SH-SY5Y (cell line): ENCODE measurements at regions not wholly inside any gene's neighbourhood (a gene's known extent, or its start where the extent isn't known, plus 50 kb on each side); places are given as distances from the start of the nearest gene placed in this dataset.

Experiments used
- GATA2 ChIP-seq: IDR thresholded peaks from 2 replicates; pipeline ENCODE4 v1.6.1; 2011; ENCODE audit warnings: mild to moderate bottlenecking, low read depth, low read length
- GATA3 ChIP-seq: IDR thresholded peaks from 2 replicates; pipeline ENCODE4 v1.6.1; 2011; ENCODE audit warnings: low read depth, mild to moderate bottlenecking, low read length, moderate library complexity

DNA sequence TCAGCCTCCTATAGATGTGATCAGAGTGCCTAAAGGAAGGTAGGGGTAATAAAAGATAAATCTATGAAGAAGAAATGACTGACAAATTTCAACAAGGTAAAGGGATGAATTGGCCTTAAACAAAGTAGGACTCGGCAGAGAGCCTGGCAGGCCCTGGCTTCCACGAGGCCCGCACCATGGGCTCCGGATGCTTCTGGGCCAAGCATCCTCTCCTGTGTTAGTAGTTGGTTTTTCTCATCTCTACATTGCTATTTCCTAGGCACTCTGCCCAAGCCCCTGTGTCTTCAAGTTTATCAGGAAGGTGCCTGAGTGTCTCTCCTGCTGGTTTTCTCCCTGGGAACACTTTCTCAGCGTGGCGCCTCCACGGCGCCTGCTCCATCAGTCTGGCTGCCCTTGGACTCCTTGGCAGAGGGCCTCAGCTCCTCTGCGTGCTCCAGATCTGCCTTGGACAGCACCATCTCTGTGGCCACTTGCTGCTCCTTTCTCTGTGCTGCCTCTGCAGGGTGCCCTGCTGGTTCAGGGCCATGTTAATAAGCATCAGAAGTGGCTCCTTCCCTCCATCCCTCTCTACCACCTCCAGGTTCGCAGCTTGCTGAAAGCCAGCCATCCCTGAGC, 413.3 kb upstream of the DPP6 start:
- TF ChIP-seq GATA3 (no peak), GATA2 (no peak)

DNA sequence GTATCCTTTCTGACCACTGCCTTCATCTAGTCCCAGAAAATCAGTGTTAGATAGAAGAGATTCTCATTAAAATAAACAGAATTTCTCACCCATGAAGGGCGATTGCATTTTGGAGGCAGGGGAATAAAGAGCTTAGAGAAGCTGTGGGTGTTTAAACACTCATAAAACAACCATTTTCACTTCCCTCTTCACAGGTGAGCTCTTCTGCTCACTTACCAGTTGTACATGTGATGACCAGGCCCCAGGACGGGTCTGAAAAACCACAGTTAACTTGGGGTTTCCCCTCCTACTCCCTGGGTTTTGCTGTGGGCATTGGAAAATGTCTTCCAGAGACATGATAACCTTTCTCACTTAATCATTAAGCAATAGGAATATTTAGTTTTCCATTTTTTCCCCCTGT, 411.6 kb upstream of the DPP6 start:
- TF ChIP-seq GATA3 (no peak), GATA2 (no peak)

- TF ChIP-seq GATA2 (no peak), GATA3 (no peak)
These were observed 411.0 kb upstream of the DPP6 start for GRCh38 chr7:153641199-153641598.

DNA sequence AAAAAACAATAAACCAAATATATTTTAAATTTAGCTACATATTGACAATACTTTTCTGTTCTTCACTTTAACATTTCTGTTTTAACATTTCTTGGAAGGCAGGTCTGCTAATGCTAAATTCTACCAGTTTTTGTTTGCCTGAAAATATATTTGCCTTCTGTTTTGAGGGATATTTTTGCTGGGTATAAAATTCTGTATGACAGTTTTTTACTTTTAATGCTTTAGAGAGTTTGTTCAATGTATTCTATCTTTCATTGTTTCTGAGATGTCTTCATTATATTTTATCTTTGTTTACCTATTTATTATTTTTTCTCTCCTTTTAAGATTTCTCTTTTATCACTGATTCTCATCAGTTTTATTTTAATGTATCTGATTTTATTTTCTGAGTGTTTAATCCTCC, 409.2 kb upstream of the DPP6 start:
- TF ChIP-seq GATA2 (no peak), GATA3 (no peak)

GRCh38 chr7:153657182-153657800, 394.9 kb upstream of the DPP6 start:
- TF ChIP-seq GATA2 (no peak), GATA3 (no peak)

- TF ChIP-seq GATA3: no peak
- no peak for TF ChIP-seq GATA2
These were observed 377.1 kb upstream of the DPP6 start for GRCh38 chr7:153675131-153675530.

GRCh38 chr7:153682628-153683027, 369.6 kb upstream of the DPP6 start:
- no peak for TF ChIP-seq GATA3
- TF ChIP-seq GATA2: no peak

DNA sequence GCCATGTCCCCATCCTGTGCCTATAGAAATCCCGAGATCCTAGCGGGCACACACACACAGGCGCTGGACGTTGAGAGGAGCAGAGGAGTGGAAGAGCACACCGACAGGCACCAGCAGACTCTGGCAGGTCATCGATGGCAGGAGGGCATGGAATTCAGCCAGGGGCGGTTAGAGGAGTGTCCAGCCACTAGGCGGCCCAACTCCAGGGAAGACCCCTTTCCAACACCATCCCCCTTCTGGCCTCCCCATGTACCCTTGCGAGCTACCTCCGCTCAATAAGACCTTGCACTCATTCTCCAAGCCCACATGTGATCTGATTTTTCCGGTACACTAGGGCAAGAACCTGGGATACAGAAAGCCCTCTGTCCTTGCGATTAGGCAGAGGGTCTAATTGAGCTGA, 356.0 kb upstream of the DPP6 start:
- no peak for TF ChIP-seq GATA2
- no peak for TF ChIP-seq GATA3

DNA sequence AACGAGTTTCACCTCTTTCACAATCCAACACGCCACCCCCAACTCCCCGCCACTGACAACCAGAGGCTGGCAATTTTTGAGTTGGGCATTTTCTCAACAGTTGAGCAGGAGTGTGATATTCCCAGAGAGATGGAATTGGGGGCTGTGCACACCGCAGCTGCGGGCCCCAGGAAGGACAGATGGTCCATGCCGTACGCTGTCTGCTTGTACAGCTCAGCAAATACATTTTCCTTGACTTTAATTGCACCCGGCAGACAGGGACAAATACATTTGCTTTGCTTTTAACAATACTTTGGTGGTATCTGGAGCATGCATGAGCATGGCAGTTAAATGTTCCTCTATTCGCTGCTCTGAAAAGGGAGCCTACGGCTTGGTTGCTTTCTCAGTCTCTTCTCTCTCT, 354.2 kb upstream of the DPP6 start:
- no peak for TF ChIP-seq GATA2
- no peak for TF ChIP-seq GATA3

GRCh38 chr7:153701678-153702077, 350.5 kb upstream of the DPP6 start:
- TF ChIP-seq GATA2 (no peak), GATA3 (no peak)

GRCh38 chr7:153772966-153773365, 279.2 kb upstream of the DPP6 start:
- TF ChIP-seq GATA3: no peak
- TF ChIP-seq GATA2: no peak

- TF ChIP-seq GATA3 (no peak), GATA2 (no peak)
These were observed 244.1 kb upstream of the DPP6 start for GRCh38 chr7:153808117-153808516.

DNA sequence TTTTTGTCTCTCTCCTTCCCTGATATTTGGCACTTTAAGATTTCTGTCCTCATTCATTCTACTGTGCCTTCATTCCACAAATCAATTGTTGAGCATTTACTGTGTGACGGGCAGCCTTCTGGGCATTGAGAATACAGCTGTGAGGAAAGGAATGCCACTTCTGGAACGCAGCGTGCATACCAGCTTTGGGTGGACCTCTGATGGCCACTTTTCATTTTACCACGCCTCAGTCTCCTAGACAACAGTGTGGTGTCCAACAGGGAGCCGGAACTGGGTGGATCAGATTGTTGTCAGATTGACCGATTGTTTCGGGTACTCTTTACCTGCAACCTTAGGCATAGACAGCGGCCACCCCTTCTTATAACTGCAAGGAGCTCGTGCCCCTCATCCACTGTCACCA, 222.7 kb upstream of the DPP6 start:
- no peak for TF ChIP-seq GATA3
- TF ChIP-seq GATA2: no peak

- TF ChIP-seq GATA2 (no peak), GATA3 (no peak)
These were observed 220.0 kb upstream of the DPP6 start for GRCh38 chr7:153832160-153832559.

GRCh38 chr7:153835103-153835502, 217.1 kb upstream of the DPP6 start:
- TF ChIP-seq GATA3 (no peak), GATA2 (no peak)
